GM11168 (cell line): ENCODE measurements at regions not wholly inside any gene's neighbourhood (a gene's known extent, or its start where the extent isn't known, plus 50 kb on each side); places are given as distances from the start of the nearest gene placed in this dataset.

ENCODE experiments used
- in situ Hi-C: fragments of 300-500 bp; cut with MboI; formaldehyde crosslinking; loops from one replicate; pipeline ENCODE4 v1.12.0; 2022; ENCODE audit warnings: low sequenced_read_pairs; ENCODE audit not compliant: unreplicated experiment

DNA sequence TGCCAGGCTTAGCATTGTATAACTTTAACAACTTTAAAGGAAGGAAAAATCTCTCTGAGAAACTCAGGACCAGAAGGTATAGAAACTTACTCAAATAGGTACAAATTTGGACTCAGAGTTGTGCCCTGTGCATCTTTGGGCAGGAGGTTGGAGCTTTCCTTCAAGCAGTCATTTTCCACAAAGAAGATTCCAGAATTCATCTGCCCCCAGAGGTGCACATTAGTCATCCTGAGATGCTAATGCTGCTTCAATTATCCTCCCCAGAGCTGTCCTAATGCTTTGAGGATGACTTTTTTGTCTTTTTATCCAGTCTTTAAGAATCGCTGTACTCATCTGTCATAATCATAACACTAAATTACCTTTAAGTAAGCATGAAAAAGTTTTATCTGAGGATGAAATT, 243.0 kb upstream of the WWC1 start:
- in situ Hi-C loops = no loop called here

DNA sequence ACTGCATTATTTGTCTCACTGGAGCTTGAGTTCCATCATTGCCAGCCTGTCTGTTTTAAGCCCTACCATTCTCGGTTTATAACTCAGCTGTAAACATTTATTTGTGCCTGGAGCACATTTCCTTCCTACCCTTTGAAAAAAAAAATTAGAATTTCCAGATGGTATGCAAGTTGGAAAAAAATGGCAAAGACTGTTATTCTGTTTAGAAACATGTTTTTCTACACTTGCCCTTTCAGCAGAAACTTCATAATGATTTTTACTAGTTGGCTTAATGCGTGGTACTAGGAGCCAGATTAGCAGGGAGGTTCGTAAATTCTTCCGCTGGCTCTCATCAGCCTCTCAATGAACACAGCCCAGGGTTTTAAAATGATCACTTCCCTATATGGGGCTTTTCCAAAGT, 238.8 kb upstream of the WWC1 start:
- in situ Hi-C loops = no loop called here

DNA sequence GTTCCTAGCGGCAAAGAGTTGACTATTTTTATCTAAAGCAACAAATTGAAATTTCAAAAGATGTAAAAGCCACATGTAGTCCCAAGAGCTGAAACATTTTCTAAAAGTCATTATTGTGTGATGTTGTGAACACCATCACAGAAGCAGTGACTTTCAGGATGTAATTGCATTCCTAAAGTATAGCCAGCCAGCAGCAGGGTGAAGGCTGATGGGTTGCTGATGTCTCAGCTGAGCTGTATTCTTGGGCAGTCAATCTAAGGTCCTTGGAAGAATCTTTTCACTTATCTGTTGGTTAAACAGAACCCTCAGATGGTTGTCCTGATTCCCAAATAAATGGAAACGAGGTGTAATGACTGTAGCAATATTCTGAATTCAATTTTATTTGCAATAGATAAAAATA, 237.4 kb upstream of the WWC1 start:
- in situ Hi-C loops = no loop called here

GRCh38 chr5:168055141-168055683, 236.2 kb upstream of the WWC1 start:
- in situ Hi-C loops = no loop called here

DNA sequence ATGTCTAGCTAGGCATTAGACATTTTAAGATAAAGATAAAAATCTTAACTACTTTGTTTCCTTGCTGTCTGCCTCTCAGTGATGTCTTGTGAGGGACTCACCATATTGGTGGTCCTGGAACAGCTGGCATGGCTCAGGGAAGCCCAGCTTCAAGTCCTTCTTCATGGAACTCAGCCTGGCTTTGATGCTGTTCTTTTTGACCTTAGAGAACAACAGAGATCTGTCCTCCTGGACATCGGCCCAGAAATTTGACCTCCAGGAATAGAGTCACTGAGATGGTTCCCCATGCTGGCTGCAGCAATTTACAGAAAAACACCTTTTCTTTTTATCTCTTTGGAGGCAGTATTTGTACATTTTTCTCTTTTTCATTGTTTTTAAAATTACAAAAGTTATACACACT, 235.5 kb upstream of the WWC1 start:
- in situ Hi-C loops = no loop called here

GRCh38 chr5:168056499-168057182, 234.8 kb upstream of the WWC1 start:
- in situ Hi-C loops = no loop called here

- in situ Hi-C loops = no loop called here
These were observed 233.5 kb upstream of the WWC1 start for GRCh38 chr5:168057905-168058304.

DNA sequence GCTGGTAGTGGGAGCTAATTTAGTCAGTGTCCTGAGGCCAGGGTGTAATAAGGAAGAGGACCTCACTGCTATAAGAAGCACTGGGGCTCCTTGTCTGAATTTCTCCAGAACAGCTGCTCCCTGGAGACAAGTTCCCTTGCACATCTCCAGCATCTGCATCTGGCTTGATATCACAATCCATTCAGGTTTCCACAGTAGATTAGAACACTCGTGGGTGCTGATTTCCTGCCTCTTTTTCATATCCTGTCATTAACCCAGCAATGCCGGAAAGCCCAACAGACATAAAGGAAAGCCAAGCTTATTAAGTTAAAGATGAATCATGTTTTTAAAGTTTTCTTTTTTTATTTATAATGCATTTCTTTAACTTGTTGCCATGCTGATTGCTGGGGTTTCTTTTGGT, 232.3 kb upstream of the WWC1 start:
- in situ Hi-C loops = no loop called here

GRCh38 chr5:168062239-168062638, 229.2 kb upstream of the WWC1 start:
- in situ Hi-C loops = no loop called here

- in situ Hi-C loops = no loop called here
These were observed 227.0 kb upstream of the WWC1 start for GRCh38 chr5:168064457-168064856.

DNA sequence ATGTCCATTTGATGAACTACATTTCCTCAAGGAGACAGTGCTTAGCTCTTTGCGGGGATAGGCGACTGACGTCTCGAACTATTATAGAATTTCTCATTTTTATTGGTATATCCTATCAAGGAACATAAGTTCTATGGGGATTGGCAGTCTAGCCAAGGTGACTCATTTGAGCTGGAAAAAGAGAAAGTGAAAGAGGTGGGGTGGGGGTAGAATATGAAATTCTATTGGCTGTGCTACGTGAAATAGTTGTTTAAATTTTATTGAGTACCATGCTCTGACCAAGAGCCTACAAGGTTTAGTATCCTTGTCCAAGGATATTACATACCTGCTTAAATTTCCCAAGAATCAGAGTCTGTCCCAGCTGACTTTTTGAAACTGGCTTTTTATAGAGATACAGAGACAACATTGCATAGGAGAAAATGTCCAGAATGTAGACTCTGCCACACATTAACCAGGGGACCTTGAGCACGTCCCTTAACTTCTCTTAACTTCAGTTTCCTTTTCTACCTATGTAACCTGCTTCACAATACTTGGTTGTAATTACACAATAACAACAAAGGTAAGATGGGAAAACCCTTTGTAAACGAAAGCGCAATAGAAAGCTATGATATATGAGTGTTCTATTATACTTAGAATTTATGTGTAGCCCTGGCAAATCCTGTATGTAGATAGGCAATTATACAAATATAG, 226.4 kb upstream of the WWC1 start:
- in situ Hi-C loops = no loop called here

DNA sequence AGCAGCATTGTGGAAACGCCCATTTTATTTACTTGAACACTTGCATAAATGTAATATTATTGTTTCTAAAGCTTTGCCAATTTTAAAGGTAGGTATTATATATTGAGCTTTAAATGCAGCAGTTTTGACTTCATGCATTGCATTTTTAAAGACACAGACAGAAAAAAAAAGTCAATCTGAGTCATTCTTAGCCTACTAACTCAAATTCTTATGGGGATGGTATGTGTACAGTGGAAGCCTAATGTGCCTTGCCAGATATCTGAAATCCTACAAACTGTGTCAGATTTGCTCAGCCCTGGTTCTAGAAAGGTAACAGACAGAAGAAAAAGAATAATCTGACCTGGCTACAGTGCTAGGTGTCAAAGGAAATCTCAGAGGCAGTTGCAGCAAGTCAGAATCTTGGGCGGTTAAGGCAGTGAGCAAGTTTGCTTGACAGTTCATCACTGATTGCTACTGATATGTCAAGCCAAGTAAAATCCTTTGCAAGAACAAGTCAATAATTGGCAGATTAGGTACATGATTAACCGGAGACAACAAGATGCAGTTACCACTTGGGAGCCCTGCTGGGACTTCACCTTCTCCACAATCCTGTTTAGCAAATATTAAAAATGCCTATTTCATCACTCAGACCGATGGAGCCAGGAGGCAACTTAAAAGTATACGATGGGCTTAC, 224.8 kb upstream of the WWC1 start:
- in situ Hi-C loops = no loop called here

- in situ Hi-C loops = no loop called here
These were observed 220.7 kb upstream of the WWC1 start for GRCh38 chr5:168070761-168071160.

DNA sequence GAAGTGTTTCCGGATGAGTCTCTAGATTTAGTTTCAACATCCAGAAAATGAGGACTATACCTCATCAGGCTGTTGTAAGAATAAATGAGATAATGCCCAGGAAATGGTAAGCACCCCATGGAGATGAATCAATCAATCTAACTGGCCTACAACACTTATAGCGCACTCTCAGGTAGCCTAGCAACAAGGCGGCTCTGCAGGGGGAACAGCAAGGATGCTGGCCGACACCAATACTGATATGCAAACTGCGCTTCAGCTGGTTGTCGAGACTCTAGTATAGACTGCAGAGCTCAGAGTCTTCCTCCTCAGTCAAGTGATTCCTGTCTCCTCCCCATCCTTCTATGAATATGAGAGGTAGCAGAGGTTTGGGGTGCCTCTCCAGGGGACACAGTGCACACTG, 218.8 kb upstream of the WWC1 start:
- in situ Hi-C loops = no loop called here

DNA sequence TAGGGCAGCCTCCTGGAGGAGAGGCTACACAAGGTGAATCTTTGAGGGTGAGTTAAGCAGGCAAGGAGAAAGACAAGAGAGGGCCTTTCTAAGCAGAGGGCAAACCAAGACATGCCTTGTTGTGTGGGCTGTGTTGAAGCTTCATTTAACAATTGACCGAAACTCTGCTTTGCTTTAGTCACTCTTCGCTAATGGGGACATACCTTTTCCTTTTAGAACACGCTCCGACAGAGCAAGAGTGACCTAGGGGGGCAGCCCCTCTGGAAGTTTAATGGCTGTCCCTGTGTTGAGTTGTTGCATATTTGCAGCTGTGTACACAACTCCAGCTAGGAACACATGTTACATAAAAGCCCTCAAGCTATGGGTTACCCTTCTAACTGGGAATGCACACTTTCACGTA, 218.1 kb upstream of the WWC1 start:
- in situ Hi-C loops = no loop called here

DNA sequence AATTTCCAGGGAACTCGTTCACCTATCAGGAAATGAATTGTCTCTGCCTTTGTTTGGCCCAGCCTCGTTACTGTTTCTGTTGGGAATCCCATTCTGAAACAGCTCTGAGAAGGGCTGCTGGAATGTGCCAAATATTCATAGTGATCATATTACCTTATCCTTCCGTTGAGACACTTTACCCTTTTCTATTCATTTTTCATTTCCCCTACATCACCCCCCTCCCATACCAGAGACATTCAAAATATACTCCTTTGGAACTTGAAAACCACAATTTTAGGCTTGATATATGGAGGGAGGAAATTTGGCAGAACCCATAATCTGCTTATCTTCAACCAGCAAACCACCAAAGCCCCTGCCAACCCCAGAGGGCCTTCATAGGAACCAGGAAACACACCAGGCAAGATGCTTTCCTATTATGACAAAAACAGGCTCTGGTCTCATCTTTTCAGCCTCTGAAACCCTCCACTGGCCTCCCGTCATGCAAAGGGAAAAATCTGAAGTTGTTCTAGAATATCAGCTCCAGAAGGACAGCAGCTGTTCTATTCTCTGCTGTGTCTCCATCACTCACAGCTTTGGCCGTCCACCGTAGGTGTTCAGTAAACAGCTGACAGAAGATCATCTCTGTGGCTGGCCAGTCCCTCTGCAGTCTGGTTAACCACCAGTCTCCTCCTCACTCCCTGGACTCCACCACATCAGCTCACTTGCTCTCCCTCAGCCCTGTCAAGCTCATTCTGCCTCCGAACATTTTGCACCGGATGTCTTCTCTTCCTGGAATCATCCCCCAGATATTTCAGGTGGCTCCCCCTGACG, 217.2 kb upstream of the WWC1 start:
- in situ Hi-C loops = no loop called here

- in situ Hi-C loops = no loop called here
These were observed 216.1 kb upstream of the WWC1 start for GRCh38 chr5:168075387-168075786.

- in situ Hi-C loops = no loop called here
These were observed 214.9 kb upstream of the WWC1 start for GRCh38 chr5:168076561-168076991.

GRCh38 chr5:168085261-168086031, 206.0 kb upstream of the WWC1 start:
- in situ Hi-C loops = no loop called here

- in situ Hi-C loops = no loop called here
These were observed 205.3 kb upstream of the WWC1 start for GRCh38 chr5:168086104-168086610.
